GM06990 (cell line): ENCODE measurements at regions not wholly inside any gene's neighbourhood (a gene's known extent, or its start where the extent isn't known, plus 50 kb on each side); places are given as distances from the start of the nearest gene placed in this dataset.

ENCODE experiments used
- DNase-seq: peaks from one replicate; pipeline ENCODE4 v3.0.0-alpha.2; 2011; ENCODE audit not compliant: insufficient read length; ENCODE audit errors: extremely low read depth
- H3K27me3 ChIP-seq: replicated peaks from 2 replicates; pipeline ENCODE4 v1.6.0; 2011; ENCODE audit warnings: low read length; ENCODE audit not compliant: control insufficient read depth, insufficient read depth
- H3K36me3 ChIP-seq: 2 replicates; pipeline ENCODE4 v1.5.1; 2011; ENCODE audit warnings: low read length; ENCODE audit not compliant: control insufficient read depth, insufficient read depth
- H3K4me3 ChIP-seq: replicated peaks from 2 replicates; pipeline ENCODE4 v1.5.1; 2011; ENCODE audit warnings: low read depth, mild to moderate bottlenecking, control low read depth, low read length
- TF ChIP-seq, protein P1 (sequence below): IDR thresholded peaks from 2 replicates; pipeline ENCODE4 v1.5.1; 2011; ENCODE audit warnings: low read length, control low read depth, mild to moderate bottlenecking, inconsistent platforms; ENCODE audit not compliant: insufficient read depth, poor library complexity, severe bottlenecking

GRCh38 chr9:86749161-86749893 lies 198.0 kb downstream of the GAS1 start:
- no peak overlapping the region for H3K4me3 ChIP-seq
- no peaks in the 10 kb centered on the region; the same call in none of the 2 replicates for H3K27me3 ChIP-seq
- no peaks in the 10 kb centered on the region for H3K36me3 ChIP-seq
- no peak for DNase-seq
- TF ChIP-seq, protein P1, sequence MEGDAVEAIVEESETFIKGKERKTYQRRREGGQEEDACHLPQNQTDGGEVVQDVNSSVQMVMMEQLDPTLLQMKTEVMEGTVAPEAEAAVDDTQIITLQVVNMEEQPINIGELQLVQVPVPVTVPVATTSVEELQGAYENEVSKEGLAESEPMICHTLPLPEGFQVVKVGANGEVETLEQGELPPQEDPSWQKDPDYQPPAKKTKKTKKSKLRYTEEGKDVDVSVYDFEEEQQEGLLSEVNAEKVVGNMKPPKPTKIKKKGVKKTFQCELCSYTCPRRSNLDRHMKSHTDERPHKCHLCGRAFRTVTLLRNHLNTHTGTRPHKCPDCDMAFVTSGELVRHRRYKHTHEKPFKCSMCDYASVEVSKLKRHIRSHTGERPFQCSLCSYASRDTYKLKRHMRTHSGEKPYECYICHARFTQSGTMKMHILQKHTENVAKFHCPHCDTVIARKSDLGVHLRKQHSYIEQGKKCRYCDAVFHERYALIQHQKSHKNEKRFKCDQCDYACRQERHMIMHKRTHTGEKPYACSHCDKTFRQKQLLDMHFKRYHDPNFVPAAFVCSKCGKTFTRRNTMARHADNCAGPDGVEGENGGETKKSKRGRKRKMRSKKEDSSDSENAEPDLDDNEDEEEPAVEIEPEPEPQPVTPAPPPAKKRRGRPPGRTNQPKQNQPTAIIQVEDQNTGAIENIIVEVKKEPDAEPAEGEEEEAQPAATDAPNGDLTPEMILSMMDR = no peak

DNA sequence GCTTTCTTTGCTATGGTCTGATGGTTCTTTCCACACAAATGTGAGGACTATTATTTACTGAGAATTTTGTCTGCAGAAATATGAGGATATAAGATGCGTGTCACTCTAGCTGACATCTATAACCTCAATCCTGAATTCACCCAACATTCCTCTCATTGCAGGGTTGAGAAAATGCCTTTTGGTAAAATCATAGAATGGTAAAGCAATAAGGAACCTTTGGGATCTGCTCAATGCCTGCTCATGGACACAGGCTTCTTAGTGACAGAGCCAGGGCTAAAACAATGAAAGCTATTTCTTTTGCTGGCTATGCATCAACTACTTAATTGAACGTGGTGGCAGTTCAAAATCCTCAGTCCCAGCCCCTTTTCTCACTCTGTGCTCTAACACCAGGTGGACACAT lies 199.6 kb downstream of the GAS1 start:
- Histone ChIP-seq H3K4me3 (no peak overlapping the region), H3K27me3 (no peaks in the 10 kb centered on the region; the same call in 1 of the 2 replicates), H3K36me3 (no peaks in the 10 kb centered on the region)
- DNase-seq = no peak
- TF ChIP-seq, protein P1 = no peak

- Histone ChIP-seq H3K36me3 (no peaks in the 10 kb centered on the region), H3K27me3 (no peaks in the 10 kb centered on the region; the same call in 1 of the 2 replicates), H3K4me3 (no peak overlapping the region)
- TF ChIP-seq, protein P1 = no peak
- DNase-seq = no peak
Measured at GRCh38 chr9:86741311-86742208, 205.7 kb downstream of the GAS1 start.

- no peak for DNase-seq
- H3K36me3 ChIP-seq = no peaks in the 10 kb centered on the region
- no peak overlapping the region for H3K4me3 ChIP-seq
- peaks cover 1% of the 10 kb centered on the region for H3K27me3 ChIP-seq
- TF ChIP-seq, protein P1 = no peak
Measured at GRCh38 chr9:86735772-86736458, 211.4 kb downstream of the GAS1 start.

- no peak for DNase-seq
- Histone ChIP-seq H3K36me3 (no peaks in the 10 kb centered on the region), H3K27me3 (peaks cover 1% of the 10 kb centered on the region), H3K4me3 (no peak overlapping the region)
- TF ChIP-seq, protein P1 = no peak
Measured at GRCh38 chr9:86734771-86735170, 212.5 kb downstream of the GAS1 start.
